ENCODE measurements at regions not wholly inside any gene's neighbourhood (a gene's known extent, or its start where the extent isn't known, plus 50 kb on each side); places are given as distances from the start of the nearest gene placed in this dataset.
"Not testable (repeated sequence)": the region's sequence is repeated elsewhere in the genome, so short reads cannot be mapped to it uniquely, and the experiment has no call there.

GRCh38 chr7:47180516-47180826 lies 401.4 kb downstream of the TNS3 start:
- ChIA-PET CTCF (interaction anchor here (0.6 to 1.5 kb wide), 6 partner anchors 10 to 1290 kb away, joined by 3 to 13 read pairs (median 5); no protein-coding TSS in a partner anchor), POLR2A (ENCODE audit: low non-redundant PET) (no interaction called here)
- H3K27ac ChIP-seq = no peak overlapping the region
- DNase-seq (ENCODE audit: low spot score) = no peak
- peak; percentile 37; the same call in 1 of the 2 replicates for TF ChIP-seq CTCF (conservative IDR thresholded peaks at IDR 0.05; ENCODE audit: low read depth)

- H3K27ac ChIP-seq = no peak overlapping the region
- peak; percentile 62 for DNase-seq (ENCODE audit: low spot score)
- ChIA-PET POLR2A (ENCODE audit: low non-redundant PET) (no interaction called here), CTCF (interaction anchor here (0.5 to 1.5 kb wide), 9 partner anchors 10 to 1290 kb away, joined by 3 to 13 read pairs (median 3); no protein-coding TSS in a partner anchor)
- peak; percentile 78 for TF ChIP-seq CTCF (conservative IDR thresholded peaks at IDR 0.05; ENCODE audit: low read depth)
These were observed 401.9 kb downstream of the TNS3 start for GRCh38 chr7:47179812-47180515.

- H3K27ac ChIP-seq; DNase-seq (ENCODE audit: low spot score); POLR2A ChIA-PET (ENCODE audit: low non-redundant PET): not testable (repeated sequence)
- CTCF ChIA-PET = interaction anchor here (0.7 kb wide), 1 partner anchor 16 kb away, joined by 3 read pairs; no protein-coding TSS in a partner anchor
These were observed 409.0 kb downstream of the TNS3 start for GRCh38 chr7:47172602-47173539.

- POLR2A ChIA-PET (ENCODE audit: low non-redundant PET) = no interaction called here
- DNase-seq (ENCODE audit: low spot score) = no peak
- CTCF ChIA-PET = interaction anchor here (0.6 to 1.8 kb wide), 3 partner anchors 10 to 34 kb away, joined by 4 to 5 read pairs (median 4); no protein-coding TSS in a partner anchor
- no peak for TF ChIP-seq CTCF (conservative IDR thresholded peaks at IDR 0.05; ENCODE audit: low read depth)
- no peak overlapping the region for H3K27ac ChIP-seq
These were observed 411.4 kb downstream of the TNS3 start for GRCh38 chr7:47170516-47170915.

GRCh38 chr7:47154791-47155190 lies 427.1 kb downstream of the TNS3 start:
- no peak for TF ChIP-seq CTCF (conservative IDR thresholded peaks at IDR 0.05; ENCODE audit: low read depth)
- POLR2A ChIA-PET (ENCODE audit: low non-redundant PET) = no interaction called here
- H3K27ac ChIP-seq = no peak overlapping the region
- CTCF ChIA-PET = no interaction called here
- DNase-seq (ENCODE audit: low spot score) = no peak

GRCh38 chr7:47153576-47153975 lies 428.3 kb downstream of the TNS3 start:
- ChIA-PET POLR2A (ENCODE audit: low non-redundant PET) (no interaction called here), CTCF (interaction anchor here (0.6 kb wide), 1 partner anchor 611 kb away, joined by 3 read pairs; no protein-coding TSS in a partner anchor)
- TF ChIP-seq CTCF (conservative IDR thresholded peaks at IDR 0.05; ENCODE audit: low read depth) = no peak
- H3K27ac ChIP-seq = no peak overlapping the region
- DNase-seq (ENCODE audit: low spot score) = no peak

Data from RWPE1 (cell line).